ENCODE measurements at regions not wholly inside any gene's neighbourhood (a gene's known extent, or its start where the extent isn't known, plus 50 kb on each side); places are given as distances from the start of the nearest gene placed in this dataset.

- POLR2A ChIA-PET (ENCODE audit: low non-redundant PET): no interaction called here
- H3K9me3 ChIP-seq (ENCODE audit: low read depth, low read length, poor library complexity, severe bottlenecking): no peaks in the 10 kb centered on the region
- intact Hi-C loops (cut with micrococcal nuclease; ENCODE audit: unreplicated experiment): no loop called here
Observed at GRCh38 chr5:23268136-23268535, 239.3 kb upstream of the PRDM9 start.

GRCh38 chr5:23260621-23261020 lies 246.8 kb upstream of the PRDM9 start:
- Histone ChIP-seq H3K27me3 (replicated peaks; ENCODE audit: insufficient read depth, low read depth, low read length, poor library complexity) (no peaks in the 10 kb centered on the region), H3K4me3 (ENCODE audit: low read depth, low read length, poor library complexity, severe bottlenecking) (no peak overlapping the region), H3K36me3 (ENCODE audit: insufficient read depth, low read length, poor library complexity, severe bottlenecking) (no peaks in the 10 kb centered on the region), H3K9me3 (ENCODE audit: low read depth, low read length, poor library complexity, severe bottlenecking) (no peaks in the 10 kb centered on the region), H3K4me1 (ENCODE audit: insufficient read depth, low read length, poor library complexity, severe bottlenecking) (no peaks in the 10 kb centered on the region), H3K27ac (ENCODE audit: low read depth, low read length, poor library complexity, severe bottlenecking) (no peak overlapping the region)
- intact Hi-C loops (cut with micrococcal nuclease; ENCODE audit: unreplicated experiment): no loop called here
- no peak for DNase-seq (ENCODE audit: low spot score)
- CTCF ChIA-PET: no interaction called here
- POLR2A ChIA-PET (ENCODE audit: low non-redundant PET): no interaction called here
- TF ChIP-seq, protein P1, sequence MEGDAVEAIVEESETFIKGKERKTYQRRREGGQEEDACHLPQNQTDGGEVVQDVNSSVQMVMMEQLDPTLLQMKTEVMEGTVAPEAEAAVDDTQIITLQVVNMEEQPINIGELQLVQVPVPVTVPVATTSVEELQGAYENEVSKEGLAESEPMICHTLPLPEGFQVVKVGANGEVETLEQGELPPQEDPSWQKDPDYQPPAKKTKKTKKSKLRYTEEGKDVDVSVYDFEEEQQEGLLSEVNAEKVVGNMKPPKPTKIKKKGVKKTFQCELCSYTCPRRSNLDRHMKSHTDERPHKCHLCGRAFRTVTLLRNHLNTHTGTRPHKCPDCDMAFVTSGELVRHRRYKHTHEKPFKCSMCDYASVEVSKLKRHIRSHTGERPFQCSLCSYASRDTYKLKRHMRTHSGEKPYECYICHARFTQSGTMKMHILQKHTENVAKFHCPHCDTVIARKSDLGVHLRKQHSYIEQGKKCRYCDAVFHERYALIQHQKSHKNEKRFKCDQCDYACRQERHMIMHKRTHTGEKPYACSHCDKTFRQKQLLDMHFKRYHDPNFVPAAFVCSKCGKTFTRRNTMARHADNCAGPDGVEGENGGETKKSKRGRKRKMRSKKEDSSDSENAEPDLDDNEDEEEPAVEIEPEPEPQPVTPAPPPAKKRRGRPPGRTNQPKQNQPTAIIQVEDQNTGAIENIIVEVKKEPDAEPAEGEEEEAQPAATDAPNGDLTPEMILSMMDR (conservative IDR thresholded peaks at IDR 0.05; ENCODE audit: low read depth, low read length): no peak
- TF ChIP-seq EZH2 (IDR thresholded peaks at IDR 0.05; ENCODE audit: borderline replicate concordance, low read depth, low read length, poor library complexity, severe bottlenecking): no peak
- BruUV-seq (replicated peaks): no TSS peak

More at GRCh38 chr5:23268136-23268535, 239.3 kb upstream of the PRDM9 start:
- peak; percentile 25 for DNase-seq (ENCODE audit: low spot score)
- no peak overlapping the region for H3K4me3 ChIP-seq (ENCODE audit: low read depth, low read length, poor library complexity, severe bottlenecking)
- BruUV-seq (replicated peaks): no TSS peak
- no peaks in the 10 kb centered on the region for H3K36me3 ChIP-seq (ENCODE audit: insufficient read depth, low read length, poor library complexity, severe bottlenecking)
- no peak overlapping the region for H3K27ac ChIP-seq (ENCODE audit: low read depth, low read length, poor library complexity, severe bottlenecking)
- TF ChIP-seq, protein P1 (conservative IDR thresholded peaks at IDR 0.05; ENCODE audit: low read depth, low read length): no peak
- no peak for TF ChIP-seq EZH2 (IDR thresholded peaks at IDR 0.05; ENCODE audit: borderline replicate concordance, low read depth, low read length, poor library complexity, severe bottlenecking)
- no peaks in the 10 kb centered on the region for H3K4me1 ChIP-seq (ENCODE audit: insufficient read depth, low read length, poor library complexity, severe bottlenecking)
- CTCF ChIA-PET: no interaction called here
- no peaks in the 10 kb centered on the region for H3K27me3 ChIP-seq (replicated peaks; ENCODE audit: insufficient read depth, low read depth, low read length, poor library complexity)

DNA sequence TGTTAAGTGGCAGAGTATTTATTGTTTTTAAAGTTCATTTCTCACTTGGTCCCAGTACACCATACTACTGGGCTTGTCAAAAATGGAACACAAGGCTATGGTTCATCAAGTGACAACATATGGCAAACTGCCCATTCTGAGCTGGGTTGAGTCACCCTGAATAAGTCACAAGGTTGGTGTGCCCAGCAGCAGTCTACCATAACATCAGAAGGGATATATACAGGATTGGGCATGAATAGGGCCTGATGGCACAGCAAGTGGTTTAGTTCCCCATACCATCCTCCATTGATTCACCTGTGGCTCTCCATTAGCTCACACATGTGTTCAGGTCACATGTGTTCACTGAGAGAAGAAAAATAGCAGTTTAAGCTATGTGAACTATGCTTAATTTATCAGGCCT lies 249.8 kb upstream of the PRDM9 start:
- Histone ChIP-seq H3K36me3 (ENCODE audit: insufficient read depth, low read length, poor library complexity, severe bottlenecking) (no peaks in the 10 kb centered on the region), H3K27me3 (replicated peaks; ENCODE audit: insufficient read depth, low read depth, low read length, poor library complexity) (no peaks in the 10 kb centered on the region), H3K4me3 (ENCODE audit: low read depth, low read length, poor library complexity, severe bottlenecking) (no peak overlapping the region), H3K9me3 (ENCODE audit: low read depth, low read length, poor library complexity, severe bottlenecking) (no peaks in the 10 kb centered on the region), H3K4me1 (ENCODE audit: insufficient read depth, low read length, poor library complexity, severe bottlenecking) (no peaks in the 10 kb centered on the region), H3K27ac (ENCODE audit: low read depth, low read length, poor library complexity, severe bottlenecking) (no peak overlapping the region)
- TF ChIP-seq, protein P1 (conservative IDR thresholded peaks at IDR 0.05; ENCODE audit: low read depth, low read length): no peak
- no peak for TF ChIP-seq EZH2 (IDR thresholded peaks at IDR 0.05; ENCODE audit: borderline replicate concordance, low read depth, low read length, poor library complexity, severe bottlenecking)
- intact Hi-C loops (cut with micrococcal nuclease; ENCODE audit: unreplicated experiment): no loop called here
- CTCF ChIA-PET: no interaction called here
- POLR2A ChIA-PET (ENCODE audit: low non-redundant PET): no interaction called here
- no TSS peak for BruUV-seq (replicated peaks)
- no peak for DNase-seq (ENCODE audit: low spot score)
